Fibroblast of lung (primary cell): ENCODE measurements at regions not wholly inside any gene's neighbourhood (a gene's known extent, or its start where the extent isn't known, plus 50 kb on each side); places are given as distances from the start of the nearest gene placed in this dataset.

Source experiments
- CTCF ChIP-seq, 2 donors: IDR thresholded peaks in 1 of 2; conservative IDR thresholded peaks in 1 of 2; 1 replicate in 1 of 2; 2 replicates in 1 of 2; pipeline ENCODE4 v1.5.1; 2011 to 2012; ENCODE audit warnings: low read length in 2 of 2, control low read depth in 1 of 2, inconsistent platforms in 1 of 2, low read depth in 1 of 2, mild to moderate bottlenecking in 1 of 2
- EZH2 ChIP-seq: IDR thresholded peaks from 2 replicates; pipeline ENCODE4 v1.5.1; 2012; ENCODE audit warnings: low read length, control low read depth, mild to moderate bottlenecking; ENCODE audit errors: missing control alignments

- no peak for TF ChIP-seq CTCF (conservative IDR thresholded peaks at IDR 0.05 in 1 of 2, IDR thresholded peaks at IDR 0.05 in 1 of 2; ENCODE audit: low read depth in 1 of 2, low read length in 2 of 2)
- no peak for TF ChIP-seq EZH2
Observed at GRCh38 chr7:41065663-41066062, 637.2 kb downstream of the INHBA start.
